ENCODE measurements at regions not wholly inside any gene's neighbourhood (a gene's known extent, or its start where the extent isn't known, plus 50 kb on each side); places are given as distances from the start of the nearest gene placed in this dataset.

GRCh38 chr3:144167634-144168033 is 196.0 kb downstream of the DIPK2A start:
- no peak for TF ChIP-seq POLR2A (IDR thresholded peaks at IDR 0.05)
- no peak for TF ChIP-seq CTCF (IDR thresholded peaks at IDR 0.05)
